ENCODE measurements at regions not wholly inside any gene's neighbourhood (a gene's known extent, or its start where the extent isn't known, plus 50 kb on each side); places are given as distances from the start of the nearest gene placed in this dataset.

DNA sequence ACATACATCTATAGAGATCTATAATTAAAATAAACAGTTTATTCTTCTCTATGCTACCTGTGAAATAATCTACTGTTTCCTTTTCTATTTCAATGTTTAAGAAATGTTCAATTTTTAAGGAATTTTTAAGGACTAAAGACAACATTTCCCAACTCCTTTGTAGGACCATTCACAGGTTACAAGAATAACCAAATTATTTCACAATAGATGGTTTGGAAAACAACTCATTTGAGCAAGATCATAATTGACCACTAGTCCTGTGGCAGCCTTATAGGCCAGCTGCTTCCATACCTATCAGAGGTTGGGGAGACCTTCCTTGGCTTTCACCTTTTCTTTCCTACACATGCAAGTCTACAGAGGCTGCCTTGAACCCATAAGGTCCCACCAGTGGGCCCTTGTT, 193.7 kb downstream of the TTC39B start:
- H3K36me3 ChIP-seq (ENCODE audit: control insufficient read depth in 1 of 2, insufficient read depth in 2 of 2, low read length in 2 of 2), result no peaks in the 10 kb centered on the region
- no peaks in the 10 kb centered on the region for H3K27me3 ChIP-seq (ENCODE audit: control insufficient read depth in 1 of 2, insufficient read depth in 2 of 2, low read length in 2 of 2)
- H3K4me1 ChIP-seq (ENCODE audit: control insufficient read depth in 1 of 2, insufficient read depth in 2 of 2, low read length in 2 of 2), result no peaks in the 10 kb centered on the region
- no peaks in the 10 kb centered on the region for H3K9me3 ChIP-seq (ENCODE audit: control insufficient read depth in 1 of 2, low read length in 2 of 2)
- no peak overlapping the region for H3K9ac ChIP-seq (ENCODE audit: low read depth in 1 of 2, low read length in 2 of 2)
- H3K27ac ChIP-seq (ENCODE audit: low read depth, low read length), result no peak overlapping the region
- no peak overlapping the region for H3K4me3 ChIP-seq (ENCODE audit: low read depth in 1 of 2, low read length in 2 of 2)

DNA sequence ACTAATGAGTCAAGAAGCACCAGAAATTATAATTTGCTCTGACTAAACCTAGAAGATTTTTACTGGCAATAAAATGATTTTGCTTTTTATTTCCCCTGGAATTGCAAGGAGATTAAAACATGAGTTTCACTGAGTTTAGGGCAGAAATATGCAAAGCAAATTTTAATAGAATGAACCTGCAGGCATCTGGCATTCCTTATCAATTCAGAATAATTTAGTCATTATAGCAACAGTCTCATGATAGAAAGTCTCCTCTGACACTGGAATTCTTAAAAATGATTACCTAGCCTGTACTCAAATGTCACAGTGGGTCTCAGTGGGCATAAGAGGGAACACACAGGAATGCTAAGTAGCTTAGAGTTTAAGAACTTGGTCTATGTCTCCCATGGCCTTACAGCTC, 195.9 kb downstream of the TTC39B start:
- no peak overlapping the region for H3K4me3 ChIP-seq (ENCODE audit: low read depth in 1 of 2, low read length in 2 of 2)
- no peaks in the 10 kb centered on the region for H3K27me3 ChIP-seq (ENCODE audit: control insufficient read depth in 1 of 2, insufficient read depth in 2 of 2, low read length in 2 of 2)
- H3K27ac ChIP-seq (ENCODE audit: low read depth, low read length), result no peak overlapping the region
- H3K9ac ChIP-seq (ENCODE audit: low read depth in 1 of 2, low read length in 2 of 2), result no peak overlapping the region
- no peaks in the 10 kb centered on the region for H3K9me3 ChIP-seq (ENCODE audit: control insufficient read depth in 1 of 2, low read length in 2 of 2)
- H3K36me3 ChIP-seq (ENCODE audit: control insufficient read depth in 1 of 2, insufficient read depth in 2 of 2, low read length in 2 of 2), result no peaks in the 10 kb centered on the region
- no peaks in the 10 kb centered on the region for H3K4me1 ChIP-seq (ENCODE audit: control insufficient read depth in 1 of 2, insufficient read depth in 2 of 2, low read length in 2 of 2)

DNA sequence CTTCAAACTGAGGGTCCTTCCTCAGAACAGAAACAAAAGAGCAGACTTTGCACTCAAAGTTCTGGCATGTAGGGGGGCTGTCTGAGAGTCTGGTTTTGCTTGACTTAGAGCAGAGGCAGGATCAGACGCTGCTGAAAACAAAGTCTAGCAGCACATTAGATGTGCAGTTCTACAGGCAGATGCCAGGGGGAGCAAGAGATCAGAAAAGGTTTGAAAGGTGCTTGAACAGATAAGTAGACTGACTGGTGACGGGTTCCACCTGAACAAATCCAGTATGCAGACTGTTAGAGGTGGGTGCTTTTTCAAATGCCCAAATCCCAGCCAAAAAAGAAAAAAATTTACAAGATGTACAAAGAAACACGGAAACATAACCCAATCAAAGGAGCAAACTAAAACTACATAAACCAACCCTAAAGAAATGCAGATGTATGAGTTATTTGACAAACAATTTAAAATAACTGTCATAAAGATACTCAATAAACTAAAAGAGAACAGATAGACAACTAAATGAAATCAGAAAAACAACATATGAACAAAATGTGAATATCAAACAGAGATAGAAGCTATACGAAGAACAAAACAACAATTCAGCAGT, 194.7 kb upstream of the FREM1 start:
- Histone ChIP-seq H3K36me3 (ENCODE audit: control insufficient read depth in 1 of 2, insufficient read depth in 2 of 2, low read length in 2 of 2) (no peaks in the 10 kb centered on the region), H3K9me3 (ENCODE audit: control insufficient read depth in 1 of 2, low read length in 2 of 2) (no peaks in the 10 kb centered on the region), H3K27ac (ENCODE audit: low read depth, low read length) (no peak overlapping the region), H3K9ac (ENCODE audit: low read depth in 1 of 2, low read length in 2 of 2) (no peak overlapping the region), H3K27me3 (ENCODE audit: control insufficient read depth in 1 of 2, insufficient read depth in 2 of 2, low read length in 2 of 2) (no peaks in the 10 kb centered on the region), H3K4me3 (ENCODE audit: low read depth in 1 of 2, low read length in 2 of 2) (no peak overlapping the region), H3K4me1 (ENCODE audit: control insufficient read depth in 1 of 2, insufficient read depth in 2 of 2, low read length in 2 of 2) (no peaks in the 10 kb centered on the region)

DNA sequence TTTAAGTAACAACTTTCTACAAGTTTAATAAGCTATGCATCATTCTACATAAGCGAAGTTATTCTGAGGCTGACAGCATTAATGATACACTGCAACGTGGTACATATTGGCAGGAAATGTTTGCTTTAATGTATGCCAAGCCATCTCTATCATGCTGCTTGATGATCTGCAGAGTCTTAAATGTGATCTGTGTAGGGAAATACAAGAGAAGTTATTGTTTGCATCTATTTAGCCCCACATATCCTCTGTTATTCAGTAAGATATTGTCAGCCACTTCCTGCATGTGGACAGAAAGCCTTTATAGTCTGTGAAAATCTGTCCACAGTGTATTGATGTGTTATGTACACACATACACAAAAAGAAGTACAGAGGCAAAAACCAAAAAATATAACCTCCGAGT, 193.1 kb upstream of the FREM1 start:
- Histone ChIP-seq H3K9ac (ENCODE audit: low read depth in 1 of 2, low read length in 2 of 2) (no peak overlapping the region), H3K36me3 (ENCODE audit: control insufficient read depth in 1 of 2, insufficient read depth in 2 of 2, low read length in 2 of 2) (no peaks in the 10 kb centered on the region), H3K27me3 (ENCODE audit: control insufficient read depth in 1 of 2, insufficient read depth in 2 of 2, low read length in 2 of 2) (no peaks in the 10 kb centered on the region), H3K9me3 (ENCODE audit: control insufficient read depth in 1 of 2, low read length in 2 of 2) (no peaks in the 10 kb centered on the region), H3K27ac (ENCODE audit: low read depth, low read length) (no peak overlapping the region), H3K4me3 (ENCODE audit: low read depth in 1 of 2, low read length in 2 of 2) (no peak overlapping the region), H3K4me1 (ENCODE audit: control insufficient read depth in 1 of 2, insufficient read depth in 2 of 2, low read length in 2 of 2) (no peaks in the 10 kb centered on the region)

DNA sequence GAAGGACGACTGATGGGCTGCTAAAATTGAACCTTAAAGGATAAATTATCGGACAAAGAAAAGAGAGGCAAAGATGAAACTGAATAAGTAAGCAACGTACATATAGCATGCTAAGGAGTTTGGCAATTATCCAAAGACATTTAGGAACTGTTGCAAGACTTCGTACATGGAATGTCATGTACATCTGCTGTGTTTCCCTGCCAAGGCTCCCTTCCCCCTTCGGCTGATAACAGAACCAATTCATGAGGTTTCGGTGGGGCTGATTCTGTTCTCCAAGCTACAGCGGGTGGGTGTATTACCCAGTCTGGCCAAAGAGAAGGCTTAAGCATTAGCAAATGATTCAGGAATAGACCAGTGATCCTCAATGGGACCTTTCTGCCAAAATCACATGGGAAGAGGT, 190.9 kb upstream of the FREM1 start:
- H3K9ac ChIP-seq (ENCODE audit: low read depth in 1 of 2, low read length in 2 of 2), result no peak overlapping the region
- H3K4me3 ChIP-seq (ENCODE audit: low read depth in 1 of 2, low read length in 2 of 2), result no peak overlapping the region
- H3K4me1 ChIP-seq (ENCODE audit: control insufficient read depth in 1 of 2, insufficient read depth in 2 of 2, low read length in 2 of 2), result no peaks in the 10 kb centered on the region
- H3K27ac ChIP-seq (ENCODE audit: low read depth, low read length), result no peak overlapping the region
- H3K9me3 ChIP-seq (ENCODE audit: control insufficient read depth in 1 of 2, low read length in 2 of 2), result no peaks in the 10 kb centered on the region
- H3K36me3 ChIP-seq (ENCODE audit: control insufficient read depth in 1 of 2, insufficient read depth in 2 of 2, low read length in 2 of 2), result no peaks in the 10 kb centered on the region
- no peaks in the 10 kb centered on the region for H3K27me3 ChIP-seq (ENCODE audit: control insufficient read depth in 1 of 2, insufficient read depth in 2 of 2, low read length in 2 of 2)

DNA sequence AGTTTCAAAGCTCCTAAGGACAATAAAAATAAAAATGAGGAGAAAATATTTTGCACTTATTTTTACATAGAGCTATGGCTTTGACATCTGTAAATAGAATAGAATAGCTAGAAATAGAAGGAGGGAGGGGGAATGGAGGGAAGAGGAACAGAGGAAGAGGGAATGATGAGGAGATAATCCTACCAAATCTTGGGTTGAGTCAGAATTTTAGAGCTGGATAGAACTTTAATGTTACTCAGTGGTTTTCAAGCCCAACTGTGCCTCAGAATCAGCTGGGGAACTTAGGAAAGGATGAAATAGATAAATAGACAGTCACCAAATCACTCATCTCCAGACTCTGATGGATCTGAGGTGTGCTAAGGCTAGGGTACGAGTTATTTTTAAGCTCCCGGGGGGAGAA, 190.3 kb upstream of the FREM1 start:
- no peak overlapping the region for H3K27ac ChIP-seq (ENCODE audit: low read depth, low read length)
- no peak overlapping the region for H3K4me3 ChIP-seq (ENCODE audit: low read depth in 1 of 2, low read length in 2 of 2)
- H3K36me3 ChIP-seq (ENCODE audit: control insufficient read depth in 1 of 2, insufficient read depth in 2 of 2, low read length in 2 of 2), result no peaks in the 10 kb centered on the region
- no peaks in the 10 kb centered on the region for H3K4me1 ChIP-seq (ENCODE audit: control insufficient read depth in 1 of 2, insufficient read depth in 2 of 2, low read length in 2 of 2)
- H3K9ac ChIP-seq (ENCODE audit: low read depth in 1 of 2, low read length in 2 of 2), result no peak overlapping the region
- H3K9me3 ChIP-seq (ENCODE audit: control insufficient read depth in 1 of 2, low read length in 2 of 2), result no peaks in the 10 kb centered on the region
- no peaks in the 10 kb centered on the region for H3K27me3 ChIP-seq (ENCODE audit: control insufficient read depth in 1 of 2, insufficient read depth in 2 of 2, low read length in 2 of 2)

DNA sequence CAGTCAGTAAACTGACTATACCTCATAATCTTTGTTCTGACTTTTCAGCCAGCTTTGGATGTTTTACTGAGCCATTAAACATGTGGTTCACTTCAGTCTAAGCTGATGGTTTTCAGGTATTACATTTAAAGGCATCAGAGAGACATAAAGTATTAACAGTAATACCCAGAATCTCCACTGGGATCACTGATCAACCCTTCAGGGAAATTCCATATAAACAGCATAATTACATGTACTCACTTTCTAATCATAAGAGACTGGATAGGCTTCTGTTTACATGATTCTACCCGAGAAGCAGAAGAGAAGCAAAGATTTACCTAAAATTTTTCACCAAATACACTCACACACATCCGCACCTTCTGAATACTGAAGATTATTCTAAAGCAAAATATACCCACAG, 186.7 kb upstream of the FREM1 start:
- Histone ChIP-seq H3K4me3 (ENCODE audit: low read depth in 1 of 2, low read length in 2 of 2) (no peak overlapping the region), H3K9me3 (ENCODE audit: control insufficient read depth in 1 of 2, low read length in 2 of 2) (no peaks in the 10 kb centered on the region)

DNA sequence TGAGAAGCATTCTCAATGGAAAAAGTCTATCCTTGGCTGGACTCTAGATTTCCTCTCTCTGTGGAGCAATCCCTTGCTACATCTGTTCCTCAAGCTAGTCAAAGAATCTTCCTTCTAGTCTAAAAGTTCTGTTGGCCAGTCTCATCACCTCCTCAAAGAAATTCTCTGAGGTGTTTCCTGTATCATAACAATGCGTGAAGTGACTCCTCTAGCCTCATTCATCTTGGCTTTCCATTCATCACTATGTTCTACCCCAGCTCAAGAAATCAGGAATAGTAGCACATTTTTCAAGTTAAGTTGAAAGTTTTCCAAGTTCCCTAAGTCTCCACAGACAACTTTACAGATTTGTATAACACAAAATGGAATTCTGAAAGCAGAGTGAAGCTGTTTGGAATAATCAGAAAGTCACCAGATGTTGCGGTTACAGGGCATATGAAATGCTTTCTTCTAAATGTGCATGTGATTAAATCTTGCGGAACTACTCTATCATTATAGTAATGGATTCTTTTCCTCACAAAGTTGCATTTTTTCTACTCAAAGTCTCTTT, 176.6 kb upstream of the FREM1 start:
- Histone ChIP-seq H3K9ac (ENCODE audit: low read depth in 1 of 2, low read length in 2 of 2) (no peak overlapping the region), H3K36me3 (ENCODE audit: control insufficient read depth in 1 of 2, insufficient read depth in 2 of 2, low read length in 2 of 2) (no peaks in the 10 kb centered on the region), H3K4me3 (ENCODE audit: low read depth in 1 of 2, low read length in 2 of 2) (no peak overlapping the region), H3K27me3 (ENCODE audit: control insufficient read depth in 1 of 2, insufficient read depth in 2 of 2, low read length in 2 of 2) (no peaks in the 10 kb centered on the region), H3K27ac (ENCODE audit: low read depth, low read length) (no peak overlapping the region), H3K9me3 (ENCODE audit: control insufficient read depth in 1 of 2, low read length in 2 of 2) (no peaks in the 10 kb centered on the region), H3K4me1 (ENCODE audit: control insufficient read depth in 1 of 2, insufficient read depth in 2 of 2, low read length in 2 of 2) (no peaks in the 10 kb centered on the region)

More for the DNA sequence above, 186.7 kb upstream of the FREM1 start:
- no peaks in the 10 kb centered on the region for H3K36me3 ChIP-seq (ENCODE audit: control insufficient read depth in 1 of 2, insufficient read depth in 2 of 2, low read length in 2 of 2)
- H3K27me3 ChIP-seq (ENCODE audit: control insufficient read depth in 1 of 2, insufficient read depth in 2 of 2, low read length in 2 of 2), result no peaks in the 10 kb centered on the region
- H3K9ac ChIP-seq (ENCODE audit: low read depth in 1 of 2, low read length in 2 of 2), result no peak overlapping the region
- H3K27ac ChIP-seq (ENCODE audit: low read depth, low read length), result no peak overlapping the region
- no peaks in the 10 kb centered on the region for H3K4me1 ChIP-seq (ENCODE audit: control insufficient read depth in 1 of 2, insufficient read depth in 2 of 2, low read length in 2 of 2)

DNA sequence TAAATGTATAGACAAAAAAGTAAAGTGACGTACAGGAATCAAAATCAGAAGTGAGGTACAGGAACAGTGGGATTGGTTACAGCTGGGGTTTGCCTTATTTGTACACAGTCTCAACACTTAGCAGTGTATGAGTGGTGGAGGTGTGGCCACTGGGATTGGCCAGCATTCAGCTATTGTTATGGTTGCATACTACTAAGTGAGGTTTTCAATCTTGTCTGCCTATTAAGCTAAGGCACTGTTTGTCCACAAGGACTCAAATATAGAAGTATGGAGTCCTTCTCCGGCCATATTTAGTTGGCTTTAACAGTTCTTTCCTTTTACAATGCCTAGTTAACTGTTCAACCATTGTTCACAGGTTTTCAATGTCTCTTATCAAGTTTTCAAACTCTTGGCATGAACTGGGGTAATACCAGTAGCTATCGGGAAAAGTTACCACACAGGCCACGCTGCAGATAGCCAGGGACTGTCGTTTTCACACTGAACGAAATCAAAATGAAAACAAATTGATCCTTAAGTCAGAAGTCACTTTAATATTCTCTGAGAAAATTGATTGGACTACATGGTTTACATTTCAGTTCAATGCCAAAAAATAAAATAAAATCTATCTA, 176.0 kb upstream of the FREM1 start:
- H3K4me1 ChIP-seq (ENCODE audit: control insufficient read depth in 1 of 2, insufficient read depth in 2 of 2, low read length in 2 of 2), result no peaks in the 10 kb centered on the region
- H3K4me3 ChIP-seq (ENCODE audit: low read depth in 1 of 2, low read length in 2 of 2), result no peak overlapping the region
- H3K9me3 ChIP-seq (ENCODE audit: control insufficient read depth in 1 of 2, low read length in 2 of 2), result no peaks in the 10 kb centered on the region
- no peak overlapping the region for H3K27ac ChIP-seq (ENCODE audit: low read depth, low read length)
- no peak overlapping the region for H3K9ac ChIP-seq (ENCODE audit: low read depth in 1 of 2, low read length in 2 of 2)
- no peaks in the 10 kb centered on the region for H3K27me3 ChIP-seq (ENCODE audit: control insufficient read depth in 1 of 2, insufficient read depth in 2 of 2, low read length in 2 of 2)
- H3K36me3 ChIP-seq (ENCODE audit: control insufficient read depth in 1 of 2, insufficient read depth in 2 of 2, low read length in 2 of 2), result no peaks in the 10 kb centered on the region

DNA sequence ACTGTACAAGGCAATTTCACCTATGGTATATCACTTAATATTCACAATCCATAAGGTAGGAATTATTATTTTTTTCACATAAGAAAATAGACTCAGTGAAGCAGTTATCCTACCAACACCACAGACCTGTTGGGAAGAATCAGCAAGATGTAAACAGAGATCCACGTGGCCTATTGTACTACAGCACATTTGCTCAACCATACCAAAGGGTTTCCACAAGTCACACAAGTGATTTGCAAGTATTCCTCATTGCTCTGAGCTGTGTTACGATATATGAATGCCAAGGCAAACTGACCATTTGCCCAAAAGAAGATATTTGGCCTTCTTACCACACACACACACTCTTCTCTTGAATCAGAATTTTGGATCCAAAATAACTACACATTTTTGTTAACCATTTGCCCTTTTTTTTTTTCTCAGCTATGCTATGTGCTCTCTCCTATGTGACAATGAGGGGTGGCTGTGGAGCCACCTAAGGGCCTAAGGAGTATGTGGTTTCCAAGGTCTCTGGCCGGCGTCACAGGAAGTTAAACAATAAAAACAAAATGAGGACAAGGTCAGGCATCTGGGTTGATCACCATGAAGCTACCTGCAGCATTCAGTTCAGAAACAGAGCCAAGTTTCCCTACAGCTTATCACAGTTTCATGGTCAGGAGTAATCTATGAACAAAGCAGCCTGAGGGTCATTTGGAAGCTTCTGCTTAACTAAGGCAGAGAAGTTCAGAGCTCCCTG, 171.0 kb upstream of the FREM1 start:
- H3K36me3 ChIP-seq (ENCODE audit: control insufficient read depth in 1 of 2, insufficient read depth in 2 of 2, low read length in 2 of 2), result no peaks in the 10 kb centered on the region
- no peaks in the 10 kb centered on the region for H3K9me3 ChIP-seq (ENCODE audit: control insufficient read depth in 1 of 2, low read length in 2 of 2)
- no peak overlapping the region for H3K27ac ChIP-seq (ENCODE audit: low read depth, low read length)
- H3K4me3 ChIP-seq (ENCODE audit: low read depth in 1 of 2, low read length in 2 of 2), result no peak overlapping the region
- no peak overlapping the region for H3K9ac ChIP-seq (ENCODE audit: low read depth in 1 of 2, low read length in 2 of 2)
- H3K4me1 ChIP-seq (ENCODE audit: control insufficient read depth in 1 of 2, insufficient read depth in 2 of 2, low read length in 2 of 2), result no peaks in the 10 kb centered on the region
- no peaks in the 10 kb centered on the region for H3K27me3 ChIP-seq (ENCODE audit: control insufficient read depth in 1 of 2, insufficient read depth in 2 of 2, low read length in 2 of 2)

Data from duodenal mucosa (tissue), 2 donors.